Choroid plexus epithelial cell (primary cell): ENCODE measurements at regions not wholly inside any gene's neighbourhood (a gene's known extent, or its start where the extent isn't known, plus 50 kb on each side); places are given as distances from the start of the nearest gene placed in this dataset.
"Not testable (repeated sequence)": the region's sequence is repeated elsewhere in the genome, so short reads cannot be mapped to it uniquely, and the experiment has no call there.

Experiments
- DNase-seq: peaks from one replicate; pipeline ENCODE4 v3.0.0-alpha.2; 2010; ENCODE audit warnings: low read depth
- H3K4me3 ChIP-seq: 2 replicates; pipeline ENCODE4 v1.5.1; 2011; ENCODE audit warnings: low read depth, mild to moderate bottlenecking, control low read depth, low read length, moderate library complexity
- CTCF ChIP-seq: conservative IDR thresholded peaks from 2 replicates; pipeline ENCODE4 v1.5.1; 2011; ENCODE audit warnings: low read depth, mild to moderate bottlenecking, control low read depth, inconsistent platforms, low read length, moderate library complexity

- no peak for TF ChIP-seq CTCF
- no peak overlapping the region for H3K4me3 ChIP-seq
- no peak for DNase-seq
These were observed 165.0 kb downstream of the SPIN4 start for GRCh38 chrX:63186137-63186536.

- not testable (repeated sequence) for DNase-seq, H3K4me3 ChIP-seq
These were observed 171.3 kb downstream of the SPIN4 start for GRCh38 chrX:63179852-63180251.

GRCh38 chrX:63176578-63176977 lies 174.6 kb downstream of the SPIN4 start:
- DNase-seq, H3K4me3 ChIP-seq: not testable (repeated sequence)

GRCh38 chrX:63173841-63174718 lies 177.1 kb downstream of the SPIN4 start:
- H3K4me3 ChIP-seq, DNase-seq: not testable (repeated sequence)

- not testable (repeated sequence) for DNase-seq, H3K4me3 ChIP-seq
These were observed 181.7 kb downstream of the SPIN4 start for GRCh38 chrX:63169416-63169815.

- not testable (repeated sequence) for DNase-seq, H3K4me3 ChIP-seq
These were observed 182.2 kb downstream of the SPIN4 start for GRCh38 chrX:63168949-63169348.

GRCh38 chrX:63167002-63167401 lies 184.1 kb downstream of the SPIN4 start:
- DNase-seq, H3K4me3 ChIP-seq: not testable (repeated sequence)

GRCh38 chrX:63160994-63161393 lies 190.1 kb downstream of the SPIN4 start:
- H3K4me3 ChIP-seq, DNase-seq: not testable (repeated sequence)

- H3K4me3 ChIP-seq, DNase-seq: not testable (repeated sequence)
These were observed 190.8 kb downstream of the SPIN4 start for GRCh38 chrX:63160340-63160739.

GRCh38 chrX:63145526-63145925 lies 205.6 kb downstream of the SPIN4 start:
- DNase-seq, result not testable (repeated sequence)

GRCh38 chrX:63142588-63142987 lies 208.5 kb downstream of the SPIN4 start:
- H3K4me3 ChIP-seq, DNase-seq: not testable (repeated sequence)

More at GRCh38 chrX:63145526-63145925, 205.6 kb downstream of the SPIN4 start:
- H3K4me3 ChIP-seq, result not testable (repeated sequence)

GRCh38 chrX:63135859-63136258 lies 215.3 kb downstream of the SPIN4 start:
- H3K4me3 ChIP-seq, DNase-seq: not testable (repeated sequence)

- peak; percentile 40 for TF ChIP-seq CTCF
- peak; percentile 28 for DNase-seq
- no peak overlapping the region for H3K4me3 ChIP-seq
These were observed 222.6 kb downstream of the SPIN4 start for GRCh38 chrX:63128509-63128908.
